H1 (cell line): ENCODE measurements at regions not wholly inside any gene's neighbourhood (a gene's known extent, or its start where the extent isn't known, plus 50 kb on each side); places are given as distances from the start of the nearest gene placed in this dataset.

Experiments
- BCL11A ChIP-seq, 2 experiments: IDR thresholded peaks; one replicate each; pipeline ENCODE4 v1.6.1; 2011; ENCODE audit warnings: low read depth in 2 of 2, low read length in 2 of 2, mild to moderate bottlenecking in 2 of 2
- CEBPB ChIP-seq: IDR thresholded peaks from 2 replicates; pipeline ENCODE4 v1.6.1; 2012; ENCODE audit warnings: low read depth, low read length
- RAD21 ChIP-seq, 2 experiments: IDR thresholded peaks in 1 of 2; conservative IDR thresholded peaks in 1 of 2; 2 replicates each; pipeline ENCODE4 v1.6.1; 2011; ENCODE audit warnings: low read depth in 2 of 2, low read length in 2 of 2, improper control_type of control experiment in 1 of 2, inconsistent platforms in 1 of 2, mild to moderate bottlenecking in 1 of 2, moderate library complexity in 1 of 2

DNA sequence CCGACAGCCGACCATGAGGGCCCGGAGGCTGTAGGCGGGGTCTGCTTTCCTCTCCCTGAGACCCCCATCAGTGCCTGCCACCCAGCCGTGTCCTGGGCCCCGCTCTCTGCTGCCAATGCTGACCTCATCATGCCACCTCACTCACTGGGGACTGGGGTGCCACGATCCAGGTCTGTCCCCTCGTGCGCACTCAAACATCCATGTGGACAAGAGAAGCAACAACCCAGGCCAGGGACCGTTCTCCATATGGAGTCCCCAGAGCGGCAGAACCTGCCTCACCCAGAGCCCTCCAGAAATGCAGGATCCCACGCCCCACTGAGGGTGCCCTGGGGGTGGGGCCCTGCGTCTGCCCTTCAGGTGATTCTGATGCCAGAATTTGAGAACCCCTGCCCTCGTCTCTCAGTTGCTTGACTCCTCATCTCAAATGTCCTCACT, 210.0 kb upstream of the PPP2R2D start (continued):
- no peak for TF ChIP-seq RAD21 (IDR thresholded peaks at IDR 0.05 in 1 of 2, conservative IDR thresholded peaks at IDR 0.05 in 1 of 2; ENCODE audit: low read depth in 2 of 2, low read length in 2 of 2)
- no peak for TF ChIP-seq CEBPB
- TF ChIP-seq BCL11A (IDR thresholded peaks at IDR 0.05; ENCODE audit: low read depth in 2 of 2, low read length in 2 of 2) = no peak
- TF ChIP-seq, all 59 proteins: peak for 0
